Peyer's patch (tissue), 4 donors: ENCODE measurements at regions not wholly inside any gene's neighbourhood (a gene's known extent, or its start where the extent isn't known, plus 50 kb on each side); places are given as distances from the start of the nearest gene placed in this dataset.

Experiments
- POLR2A ChIP-seq, 2 donors: fragments of 450-650 bp; IDR thresholded peaks; one replicate each; pipeline ENCODE4 v1.5.1; 2017; ENCODE audit warnings: antibody characterized with exemption in 2 of 2, mild to moderate bottlenecking in 2 of 2, moderate library complexity in 2 of 2
- TF ChIP-seq, protein P1 (sequence below), 6 experiments: fragments of 450-650 bp in 4 of 6; fragments of 200-600 bp in 2 of 6; sonication (generic) in 1 of 6; IDR thresholded peaks; one replicate each; pipeline ENCODE4 v1.5.1; 2017 to 2019; ENCODE audit warnings: antibody characterized with exemption in 6 of 6, mild to moderate bottlenecking in 3 of 6, moderate library complexity in 1 of 6

DNA sequence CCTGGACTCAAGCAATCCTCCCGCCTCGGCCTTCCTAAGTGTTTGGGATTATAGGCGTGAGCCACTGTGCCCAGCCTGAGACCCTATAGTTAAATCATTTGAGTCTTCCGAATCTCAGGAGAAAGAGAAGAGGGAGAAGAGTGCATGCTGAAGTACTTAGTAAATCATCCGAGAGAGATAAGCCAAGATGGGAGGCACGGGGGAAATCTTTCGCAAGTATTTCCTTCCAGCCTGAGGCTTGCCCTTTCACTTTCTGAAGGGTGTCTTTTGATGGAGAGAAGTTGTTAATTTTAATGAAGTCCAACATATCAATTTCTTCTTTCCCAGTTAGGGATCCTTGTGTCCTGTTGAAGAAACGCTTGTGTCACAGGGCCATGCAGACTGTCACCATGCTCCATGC is 97.1 kb upstream of the SLC6A6 start:
- no peak for TF ChIP-seq POLR2A (IDR thresholded peaks at IDR 0.05)
- TF ChIP-seq, protein P1, sequence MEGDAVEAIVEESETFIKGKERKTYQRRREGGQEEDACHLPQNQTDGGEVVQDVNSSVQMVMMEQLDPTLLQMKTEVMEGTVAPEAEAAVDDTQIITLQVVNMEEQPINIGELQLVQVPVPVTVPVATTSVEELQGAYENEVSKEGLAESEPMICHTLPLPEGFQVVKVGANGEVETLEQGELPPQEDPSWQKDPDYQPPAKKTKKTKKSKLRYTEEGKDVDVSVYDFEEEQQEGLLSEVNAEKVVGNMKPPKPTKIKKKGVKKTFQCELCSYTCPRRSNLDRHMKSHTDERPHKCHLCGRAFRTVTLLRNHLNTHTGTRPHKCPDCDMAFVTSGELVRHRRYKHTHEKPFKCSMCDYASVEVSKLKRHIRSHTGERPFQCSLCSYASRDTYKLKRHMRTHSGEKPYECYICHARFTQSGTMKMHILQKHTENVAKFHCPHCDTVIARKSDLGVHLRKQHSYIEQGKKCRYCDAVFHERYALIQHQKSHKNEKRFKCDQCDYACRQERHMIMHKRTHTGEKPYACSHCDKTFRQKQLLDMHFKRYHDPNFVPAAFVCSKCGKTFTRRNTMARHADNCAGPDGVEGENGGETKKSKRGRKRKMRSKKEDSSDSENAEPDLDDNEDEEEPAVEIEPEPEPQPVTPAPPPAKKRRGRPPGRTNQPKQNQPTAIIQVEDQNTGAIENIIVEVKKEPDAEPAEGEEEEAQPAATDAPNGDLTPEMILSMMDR (IDR thresholded peaks at IDR 0.05) = no peak
